ENCODE measurements at regions not wholly inside any gene's neighbourhood (a gene's known extent, or its start where the extent isn't known, plus 50 kb on each side); places are given as distances from the start of the nearest gene placed in this dataset.

DNA sequence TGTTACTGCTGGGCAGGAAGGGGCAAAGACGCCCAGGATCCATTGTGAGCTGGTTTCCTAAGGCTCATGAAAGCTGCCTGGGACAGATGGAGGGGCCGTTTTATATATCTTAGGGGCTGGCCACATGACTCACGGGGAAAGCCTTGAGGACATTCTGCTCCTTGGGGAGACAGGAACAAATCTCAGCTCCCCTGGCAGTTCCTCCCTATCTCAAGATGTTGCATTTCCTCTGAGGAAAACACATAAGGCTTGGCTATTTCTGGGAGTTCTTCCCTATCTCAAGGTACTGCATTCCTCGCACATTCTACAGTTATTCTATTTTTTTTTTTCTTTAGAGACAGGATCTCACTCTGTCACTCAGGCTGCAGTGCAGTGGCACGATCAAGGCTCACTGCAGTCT, 804.6 kb upstream of the TENM3 start:
- TF ChIP-seq, protein P1, sequence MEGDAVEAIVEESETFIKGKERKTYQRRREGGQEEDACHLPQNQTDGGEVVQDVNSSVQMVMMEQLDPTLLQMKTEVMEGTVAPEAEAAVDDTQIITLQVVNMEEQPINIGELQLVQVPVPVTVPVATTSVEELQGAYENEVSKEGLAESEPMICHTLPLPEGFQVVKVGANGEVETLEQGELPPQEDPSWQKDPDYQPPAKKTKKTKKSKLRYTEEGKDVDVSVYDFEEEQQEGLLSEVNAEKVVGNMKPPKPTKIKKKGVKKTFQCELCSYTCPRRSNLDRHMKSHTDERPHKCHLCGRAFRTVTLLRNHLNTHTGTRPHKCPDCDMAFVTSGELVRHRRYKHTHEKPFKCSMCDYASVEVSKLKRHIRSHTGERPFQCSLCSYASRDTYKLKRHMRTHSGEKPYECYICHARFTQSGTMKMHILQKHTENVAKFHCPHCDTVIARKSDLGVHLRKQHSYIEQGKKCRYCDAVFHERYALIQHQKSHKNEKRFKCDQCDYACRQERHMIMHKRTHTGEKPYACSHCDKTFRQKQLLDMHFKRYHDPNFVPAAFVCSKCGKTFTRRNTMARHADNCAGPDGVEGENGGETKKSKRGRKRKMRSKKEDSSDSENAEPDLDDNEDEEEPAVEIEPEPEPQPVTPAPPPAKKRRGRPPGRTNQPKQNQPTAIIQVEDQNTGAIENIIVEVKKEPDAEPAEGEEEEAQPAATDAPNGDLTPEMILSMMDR (IDR thresholded peaks at IDR 0.05 in 2 of 3, conservative IDR thresholded peaks at IDR 0.05 in 1 of 3; ENCODE audit: borderline replicate concordance in 1 of 3, insufficient read depth in 1 of 3, low read depth in 2 of 3, low read length in 2 of 3): no peak
- TF ChIP-seq YY1 (IDR thresholded peaks at IDR 0.05; ENCODE audit: extremely low read depth, insufficient replicate concordance, low read depth, low read length) (no peak), EZH2 (IDR thresholded peaks at IDR 0.05) (no peak), CEBPB (IDR thresholded peaks at IDR 0.05; ENCODE audit: low read depth) (no peak), JUND (IDR thresholded peaks at IDR 0.05) (no peak), POLR2A (IDR thresholded peaks at IDR 0.05; ENCODE audit: borderline replicate concordance, extremely low read depth, insufficient read depth, insufficient read length) (no peak)
- TF ChIP-seq, protein P2, sequence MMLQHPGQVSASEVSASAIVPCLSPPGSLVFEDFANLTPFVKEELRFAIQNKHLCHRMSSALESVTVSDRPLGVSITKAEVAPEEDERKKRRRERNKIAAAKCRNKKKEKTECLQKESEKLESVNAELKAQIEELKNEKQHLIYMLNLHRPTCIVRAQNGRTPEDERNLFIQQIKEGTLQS (IDR thresholded peaks at IDR 0.05): no peak

Measured in HCT116 (cell line).